ENCODE measurements at regions not wholly inside any gene's neighbourhood (a gene's known extent, or its start where the extent isn't known, plus 50 kb on each side); places are given as distances from the start of the nearest gene placed in this dataset.

DNA sequence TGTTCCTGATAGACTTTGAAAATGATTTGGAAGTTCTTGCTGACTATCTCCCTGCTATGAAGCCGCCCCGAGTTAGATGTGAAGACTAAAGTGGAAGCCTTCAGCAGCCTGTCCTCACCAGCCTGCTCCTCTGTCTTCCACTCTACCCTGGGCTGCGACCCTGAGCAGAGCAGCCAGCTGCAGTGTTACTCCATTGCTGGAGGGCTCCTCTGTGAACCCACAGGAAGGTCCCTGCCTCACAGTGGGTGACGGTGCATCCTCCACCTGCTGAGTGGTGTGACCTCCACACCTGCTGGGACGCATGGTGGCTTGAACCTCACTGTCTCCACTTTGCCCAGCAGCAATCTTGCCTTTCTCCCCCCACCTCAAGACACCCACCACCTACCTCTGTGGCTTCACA is 116.4 kb downstream of the IRS2 start:
- DNase-seq: no peak

DNA sequence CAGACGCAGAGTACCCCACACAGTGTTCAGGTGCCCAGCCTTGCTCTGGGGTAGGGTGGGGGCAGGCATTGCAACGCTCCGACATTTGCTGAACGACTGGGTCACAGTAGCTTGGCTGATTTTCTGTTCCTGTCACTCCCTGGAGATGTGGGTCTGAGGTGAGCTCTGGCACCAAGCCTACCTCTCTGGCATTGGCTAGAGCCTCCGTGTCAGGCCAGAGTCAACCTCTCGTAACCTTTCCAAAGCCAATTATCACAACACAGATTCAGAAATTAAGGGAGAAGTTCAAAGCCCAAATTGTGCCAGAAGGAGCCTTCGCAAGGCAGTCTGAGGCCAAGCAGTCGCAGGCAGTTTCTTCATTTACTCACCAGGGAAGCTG is 117.2 kb downstream of the IRS2 start:
- DNase-seq: no peak

DNA sequence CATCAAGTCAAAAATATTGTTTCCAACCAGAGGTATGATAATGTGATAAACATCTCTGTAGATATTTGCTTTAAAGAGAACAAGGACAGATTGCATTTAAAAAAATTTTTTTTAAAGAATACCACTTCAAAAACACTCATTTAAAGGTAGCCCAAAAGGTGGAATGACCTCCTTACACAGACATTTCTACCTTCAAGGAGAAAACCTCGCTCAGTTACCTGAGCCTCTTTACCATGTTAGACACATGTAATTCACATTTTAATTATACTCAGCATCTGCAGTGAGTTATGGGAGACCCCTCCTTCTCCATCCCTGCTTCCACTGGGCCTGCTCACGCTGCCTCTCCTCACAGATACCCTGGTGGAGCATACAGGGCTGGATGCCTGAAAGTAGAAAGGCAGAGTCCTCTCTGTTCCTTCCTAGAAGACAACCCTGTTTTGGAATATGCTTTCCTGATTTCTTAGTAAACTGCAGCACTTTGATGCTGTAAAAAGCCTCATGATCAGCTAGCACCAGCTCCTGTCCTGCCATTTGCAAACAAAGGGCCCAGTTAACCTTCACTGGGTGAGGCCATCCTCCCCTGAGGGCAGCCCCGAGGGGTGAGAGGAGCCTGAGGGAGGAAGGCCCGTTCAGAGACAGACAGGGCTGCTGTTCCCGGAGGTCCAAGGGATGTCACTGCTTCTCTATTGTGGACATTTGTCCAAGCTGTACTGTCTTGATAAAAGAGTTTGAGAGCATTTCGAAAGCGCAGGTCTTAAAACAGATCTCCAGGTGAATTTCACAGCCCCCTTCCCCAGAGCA is 117.8 kb downstream of the IRS2 start:
- DNase-seq: no peak

DNA sequence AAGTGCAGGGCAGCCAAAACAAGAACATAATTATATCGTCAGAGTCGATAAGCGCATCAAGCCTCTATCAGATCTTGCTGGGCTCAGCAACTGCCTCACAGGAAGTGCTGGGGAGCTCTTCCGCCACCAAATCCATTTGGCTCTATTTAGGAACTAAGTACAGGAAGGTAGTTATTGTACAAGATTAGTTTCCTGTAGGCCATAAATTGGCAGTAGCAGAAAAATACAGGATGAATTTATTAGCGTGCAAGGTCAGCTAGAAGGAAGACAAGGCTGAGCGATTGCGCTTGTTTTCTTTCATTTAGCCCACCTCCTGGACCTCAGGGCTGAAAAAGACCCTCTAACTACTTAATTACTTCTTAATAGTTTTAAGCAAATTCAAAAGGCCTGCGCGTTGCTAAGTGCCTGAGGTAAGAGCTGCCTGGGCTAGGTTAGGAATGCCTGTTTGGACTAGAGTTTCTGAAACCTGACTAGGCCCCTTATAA is 118.5 kb downstream of the IRS2 start:
- no peak for DNase-seq

- DNase-seq: no peak
These were observed 119.3 kb downstream of the IRS2 start for GRCh38 chr13:109667056-109667455.

GRCh38 chr13:109666656-109667055 is 119.7 kb downstream of the IRS2 start:
- DNase-seq: no peak

DNA sequence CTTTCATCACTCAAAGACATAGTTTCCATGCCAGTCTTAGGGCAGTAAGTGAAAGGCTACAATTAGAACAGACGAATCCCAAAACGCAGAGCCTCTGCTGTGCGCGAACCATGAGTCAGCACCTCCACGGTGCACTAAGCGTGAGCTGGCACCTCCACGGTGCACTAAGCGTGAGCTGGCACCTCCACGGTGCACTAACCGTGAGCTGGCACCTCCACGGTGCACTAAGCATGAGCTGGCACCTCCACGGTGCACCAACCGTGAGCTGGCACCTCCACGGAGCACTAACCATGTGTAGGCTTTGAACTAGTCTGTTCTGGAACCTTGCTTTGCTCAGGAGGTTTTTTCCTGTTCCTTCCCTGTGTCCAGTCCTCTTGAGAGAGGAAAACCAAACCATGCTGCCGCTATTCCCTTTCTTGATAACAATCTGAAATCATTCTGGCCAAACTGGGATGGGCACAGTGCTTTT is 120.6 kb downstream of the IRS2 start:
- no peak for DNase-seq

- no peak for DNase-seq
These were observed 121.1 kb downstream of the IRS2 start for GRCh38 chr13:109665240-109665639.

GRCh38 chr13:109657395-109657794 is 129.0 kb downstream of the IRS2 start:
- DNase-seq: no peak

GRCh38 chr13:109656206-109656605 is 130.2 kb downstream of the IRS2 start:
- DNase-seq: no peak

- peak in 1 of 2 experiments; percentile 47 for DNase-seq
These were observed 130.8 kb downstream of the IRS2 start for GRCh38 chr13:109655611-109656010.

GRCh38 chr13:109655206-109655600 is 131.2 kb downstream of the IRS2 start:
- no peak for DNase-seq

- DNase-seq: no peak
These were observed 131.8 kb downstream of the IRS2 start for GRCh38 chr13:109654341-109655205.

GRCh38 chr13:109652531-109652930 is 133.9 kb downstream of the IRS2 start:
- no peak for DNase-seq

DNA sequence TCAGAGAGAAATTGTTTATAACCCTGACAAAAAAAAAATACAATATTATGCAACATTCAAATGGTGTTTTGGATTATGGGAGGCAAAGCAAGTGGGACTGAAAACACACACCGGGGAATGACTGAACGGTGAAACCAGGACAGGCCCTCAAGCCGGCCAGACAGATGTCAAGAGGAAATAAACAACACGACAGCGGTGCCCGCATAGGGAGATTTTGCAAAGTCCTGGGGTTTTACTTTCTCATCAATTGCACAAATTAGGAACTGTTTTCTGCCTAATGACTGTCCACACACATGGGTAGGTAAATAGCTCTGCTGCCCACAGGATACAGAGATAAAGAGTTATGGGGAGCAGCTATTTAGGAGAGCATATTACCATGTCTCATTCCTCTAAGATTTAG is 134.5 kb downstream of the IRS2 start:
- DNase-seq: no peak

DNA sequence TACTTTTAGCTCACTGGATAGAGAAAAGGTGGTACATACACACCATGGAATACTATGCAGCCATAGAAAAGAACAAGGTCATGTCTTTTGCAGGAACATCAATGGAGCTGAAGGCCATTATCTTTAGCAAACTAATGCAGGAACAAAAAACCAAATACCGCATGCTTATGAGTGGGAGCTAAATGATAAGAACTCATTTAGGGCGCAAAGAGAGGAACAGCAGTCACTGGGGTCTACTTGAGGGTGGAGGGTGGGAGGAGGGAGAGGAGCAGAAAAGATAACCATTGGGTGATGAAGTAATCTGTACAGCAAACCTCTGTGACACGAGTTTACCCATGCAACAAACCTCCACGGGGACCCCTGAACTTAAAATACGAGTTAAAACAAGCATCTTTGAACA is 135.1 kb downstream of the IRS2 start:
- no peak for DNase-seq

DNA sequence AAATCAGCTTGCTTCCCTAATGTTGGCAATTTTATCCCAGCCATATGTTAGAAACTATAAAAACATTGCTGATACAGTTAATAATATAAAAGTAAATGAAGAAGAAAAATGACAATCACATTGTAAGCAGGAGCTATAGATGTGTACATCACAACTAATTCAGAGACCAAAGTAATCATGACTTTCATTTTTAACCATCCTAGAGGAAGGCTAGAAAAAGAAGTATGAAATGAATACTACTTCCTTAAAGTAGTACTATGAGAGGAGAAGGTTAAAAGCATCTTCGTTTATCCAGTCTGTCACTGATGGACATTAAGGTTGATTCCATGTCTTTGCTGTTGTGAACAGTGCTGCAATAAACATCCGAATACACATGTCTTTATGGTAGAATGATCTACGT is 135.5 kb downstream of the IRS2 start:
- DNase-seq: no peak

DNA sequence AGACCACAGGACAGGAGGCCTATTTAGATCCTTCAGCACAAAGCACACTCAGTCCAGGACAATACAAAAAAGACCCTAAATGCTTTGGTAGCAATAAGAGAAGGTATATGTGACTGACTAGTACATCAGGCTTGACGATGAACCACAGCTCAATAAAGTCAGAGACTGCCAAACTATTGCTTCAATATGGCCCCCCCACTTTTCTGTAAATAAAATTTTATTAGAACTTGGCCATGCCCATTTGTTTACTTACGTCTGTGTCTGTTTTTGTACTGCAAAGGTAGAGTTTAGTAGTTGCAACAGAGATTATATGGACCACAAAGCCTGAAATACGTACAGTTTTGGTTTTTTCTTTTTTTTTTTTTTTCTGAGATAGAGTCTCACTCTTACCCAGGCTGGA is 136.7 kb downstream of the IRS2 start:
- no peak for DNase-seq

DNA sequence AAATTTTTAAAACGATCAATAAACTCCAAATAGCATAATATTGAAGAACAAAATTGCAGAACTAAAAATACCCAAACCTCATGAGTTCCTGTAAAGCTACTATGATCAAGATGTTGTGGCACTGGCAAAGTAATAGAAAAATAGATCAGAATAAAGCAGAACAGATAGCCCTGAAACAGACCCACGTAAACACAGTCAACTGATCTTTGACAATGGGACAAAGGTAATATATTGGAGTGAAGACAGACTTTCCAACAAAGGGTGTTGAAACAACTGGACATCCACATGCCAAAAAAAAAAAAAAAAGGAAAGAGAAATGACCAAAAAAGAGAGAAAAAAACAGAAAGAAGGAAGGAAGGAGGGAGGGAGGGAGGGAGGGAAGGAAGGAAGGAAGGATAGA is 138.7 kb downstream of the IRS2 start:
- no peak for DNase-seq

DNA sequence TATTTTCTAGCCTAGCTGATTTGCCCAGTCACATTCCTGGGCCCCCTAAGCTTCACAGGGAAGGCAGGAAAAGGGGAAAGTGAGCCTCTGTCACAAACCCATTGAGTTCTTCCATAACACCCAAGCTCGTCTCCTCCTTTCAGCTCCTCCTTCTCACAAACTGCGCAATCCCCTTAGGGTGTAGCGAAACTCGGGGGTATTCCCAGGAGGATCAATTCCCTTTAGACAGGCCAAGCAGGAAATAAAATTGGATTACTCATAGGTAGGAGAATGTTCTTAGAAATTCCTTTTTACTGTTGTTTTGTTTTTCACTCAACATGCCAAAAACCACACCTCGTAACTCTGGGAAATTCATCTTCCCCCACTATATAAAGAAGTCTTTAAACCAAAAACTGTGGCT is 139.3 kb downstream of the IRS2 start:
- DNase-seq: no peak

DNA sequence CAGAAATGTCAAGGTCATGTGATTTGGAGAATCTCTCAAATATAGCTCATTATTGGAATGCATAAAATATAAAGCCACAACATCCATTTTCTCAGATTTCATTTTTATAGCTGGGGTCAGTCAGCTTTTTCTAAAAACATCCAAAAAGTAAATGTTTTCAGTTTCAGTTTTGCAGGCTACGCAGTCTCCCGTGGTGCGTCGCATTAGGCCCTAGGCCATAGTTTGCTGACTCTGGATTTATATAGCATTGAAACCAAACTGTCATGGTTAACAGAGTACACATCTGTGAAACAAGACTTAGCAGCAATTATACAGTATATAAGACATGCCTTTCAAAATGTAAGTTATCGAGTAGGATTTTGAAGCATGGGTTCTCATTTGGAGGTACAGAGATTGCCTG is 140.0 kb downstream of the IRS2 start:
- no peak for DNase-seq

- DNase-seq: no peak
These were observed 140.6 kb downstream of the IRS2 start for GRCh38 chr13:109645831-109646230.

DNA sequence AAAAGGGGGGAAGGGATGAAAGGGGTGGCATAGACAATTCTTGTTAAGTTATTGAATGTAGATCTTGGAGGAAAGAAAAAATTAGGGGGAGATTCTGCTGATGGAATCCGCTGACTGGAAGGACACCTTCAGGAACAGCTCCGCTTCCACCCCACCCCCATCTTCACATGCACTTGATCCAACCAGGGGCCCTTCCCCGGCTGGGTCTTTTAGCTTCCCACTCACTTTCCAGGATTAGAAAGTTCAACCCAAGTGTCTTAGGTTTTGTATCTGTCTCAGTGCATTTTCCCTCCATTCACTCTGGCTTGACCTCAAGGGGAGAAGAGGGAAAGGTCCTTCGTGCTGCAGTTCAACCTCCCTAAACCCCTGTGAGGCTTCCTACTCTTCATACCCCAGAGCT is 141.4 kb downstream of the IRS2 start:
- no peak for DNase-seq
